K562 (cell line): ENCODE measurements at regions not wholly inside any gene's neighbourhood (a gene's known extent, or its start where the extent isn't known, plus 50 kb on each side); places are given as distances from the start of the nearest gene placed in this dataset.

Source experiments
- CCAR2 ChIP-seq: fragments of 200-400 bp; formaldehyde crosslinking; IDR thresholded peaks from 2 replicates; pipeline ENCODE4 v1.6.1; 2017; ENCODE audit warnings: mild to moderate bottlenecking, low read depth, low read length
- EZH2 ChIP-seq: IDR thresholded peaks from 2 replicates; pipeline ENCODE4 v1.6.1; 2012; ENCODE audit warnings: low read depth, mild to moderate bottlenecking, inconsistent platforms, low read length, borderline replicate concordance
- HMG20B ChIP-seq: fragments of 250-450 bp; sonication (Bioruptor Pico); IDR thresholded peaks from 2 replicates; pipeline ENCODE4 v1.5.0; 2021; ENCODE audit warnings: mild to moderate bottlenecking
- POU5F1 ChIP-seq: fragments of 150-350 bp; IDR thresholded peaks from 2 replicates; pipeline ENCODE4 v1.6.1; 2014; ENCODE audit warnings: borderline replicate concordance, low read length, low read depth, mild to moderate bottlenecking; ENCODE audit not compliant: partially characterized antibody
- RB1 ChIP-seq: fragments of 450-650 bp; IDR thresholded peaks from 2 replicates; pipeline ENCODE4 v1.6.1; 2017; ENCODE audit warnings: low read depth, mild to moderate bottlenecking
- RBM34 ChIP-seq: fragments of 200-400 bp; formaldehyde crosslinking; IDR thresholded peaks from 2 replicates; pipeline ENCODE4 v1.6.1; 2018; ENCODE audit warnings: low read length, borderline replicate concordance; ENCODE audit not compliant: insufficient read depth
- SAFB ChIP-seq: fragments of 200-400 bp; formaldehyde crosslinking; IDR thresholded peaks from 2 replicates; pipeline ENCODE4 v1.6.1; 2017; ENCODE audit warnings: low read depth, low read length, borderline replicate concordance
- SRSF7 ChIP-seq: fragments of 200-400 bp; formaldehyde crosslinking; optimal IDR thresholded peaks from 2 replicates; pipeline ENCODE3; 2017; ENCODE audit warnings: mild to moderate bottlenecking, low read depth, low read length
- TCF15 ChIP-seq: fragments of 250-450 bp; sonication (Bioruptor Pico); IDR thresholded peaks from 2 replicates; pipeline ENCODE4 v1.8.0; 2022; ENCODE audit warnings: moderate library complexity, mild to moderate bottlenecking, inconsistent platforms
- YBX1 ChIP-seq: fragments of 450-650 bp; IDR thresholded peaks from 2 replicates; pipeline ENCODE4 v1.7.1; 2016; ENCODE audit warnings: mild to moderate bottlenecking
- ZBTB34 ChIP-seq: fragments of 250-450 bp; sonication (Bioruptor Pico); IDR thresholded peaks from 2 replicates; pipeline ENCODE4 v1.8.0; 2021; ENCODE audit warnings: mild to moderate bottlenecking, moderate library complexity
- ZNF274 ChIP-seq: IDR thresholded peaks from 2 replicates; pipeline ENCODE4 v1.6.1; 2011; ENCODE audit warnings: low read depth, mild to moderate bottlenecking, low read length, moderate library complexity, borderline replicate concordance
- TF ChIP-seq, protein P1 (sequence below): fragments of 450-650 bp; formaldehyde crosslinking; IDR thresholded peaks from 2 replicates; pipeline ENCODE4 v1.4.0; 2020; ENCODE audit warnings: mild to moderate bottlenecking, mixed read lengths

DNA sequence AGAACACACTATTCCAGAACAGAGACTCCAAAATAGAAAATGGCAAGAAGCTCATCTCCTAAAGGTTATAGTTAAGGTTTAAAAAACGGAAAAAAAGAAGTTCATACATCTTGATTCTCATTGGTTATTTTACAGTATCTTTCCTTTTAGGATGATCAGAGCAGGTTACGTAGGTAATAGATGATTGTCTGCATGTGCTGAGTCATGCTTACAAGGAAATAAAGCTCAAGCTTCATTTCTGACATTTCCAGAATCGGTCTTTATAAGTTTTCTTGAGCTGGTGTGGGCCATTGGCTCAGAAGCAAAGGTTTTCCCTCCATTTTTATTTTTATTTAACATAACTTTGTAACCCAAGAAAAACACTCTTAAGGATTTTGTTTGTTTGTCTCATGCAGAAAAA lies 1030.3 kb upstream of the CDH8 start:
- TF ChIP-seq RB1 = no peak
- TF ChIP-seq, protein P1, sequence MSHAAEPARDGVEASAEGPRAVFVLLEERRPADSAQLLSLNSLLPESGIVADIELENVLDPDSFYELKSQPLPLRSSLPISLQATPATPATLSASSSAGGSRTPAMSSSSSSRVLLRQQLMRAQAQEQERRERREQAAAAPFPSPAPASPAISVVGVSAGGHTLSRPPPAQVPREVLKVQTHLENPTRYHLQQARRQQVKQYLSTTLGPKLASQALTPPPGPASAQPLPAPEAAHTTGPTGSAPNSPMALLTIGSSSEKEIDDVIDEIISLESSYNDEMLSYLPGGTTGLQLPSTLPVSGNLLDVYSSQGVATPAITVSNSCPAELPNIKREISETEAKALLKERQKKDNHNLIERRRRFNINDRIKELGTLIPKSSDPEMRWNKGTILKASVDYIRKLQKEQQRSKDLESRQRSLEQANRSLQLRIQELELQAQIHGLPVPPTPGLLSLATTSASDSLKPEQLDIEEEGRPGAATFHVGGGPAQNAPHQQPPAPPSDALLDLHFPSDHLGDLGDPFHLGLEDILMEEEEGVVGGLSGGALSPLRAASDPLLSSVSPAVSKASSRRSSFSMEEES (CRISPR knock-in tag) = no peak
- no peak for TF ChIP-seq ZBTB34 (CRISPR knock-in tag)
- TF ChIP-seq HMG20B (CRISPR knock-in tag) = no peak
- TF ChIP-seq EZH2 = no peak
- TF ChIP-seq YBX1 = no peak
- TF ChIP-seq CCAR2 = no peak
- no peak for TF ChIP-seq POU5F1
- no peak for TF ChIP-seq TCF15 (CRISPR knock-in tag)
- no peak for TF ChIP-seq ZNF274
- no peak for TF ChIP-seq SRSF7
- TF ChIP-seq RBM34 = no peak
- TF ChIP-seq SAFB = no peak
